GM18499 (cell line): ENCODE measurements at regions not wholly inside any gene's neighbourhood (a gene's known extent, or its start where the extent isn't known, plus 50 kb on each side); places are given as distances from the start of the nearest gene placed in this dataset.
"Not testable (repeated sequence)": the region's sequence is repeated elsewhere in the genome, so short reads cannot be mapped to it uniquely, and the experiment has no call there.

Source experiments
- ATAC-seq: cut with Tn5 transposase; IDR thresholded peaks from one replicate; pipeline ENCODE4 v1.9.1; 2021; ENCODE audit warnings: moderate number of reproducible peaks; ENCODE audit not compliant: insufficient read depth, unreplicated experiment

GRCh38 chr4:66522244-66522643 is 852.0 kb upstream of the EPHA5 start:
- no peak for ATAC-seq

GRCh38 chr4:66516940-66517339 is 846.7 kb upstream of the EPHA5 start:
- no peak for ATAC-seq

- no peak for ATAC-seq
Observed at GRCh38 chr4:66506985-66507384, 836.7 kb upstream of the EPHA5 start.

GRCh38 chr4:66501997-66502396 is 831.7 kb upstream of the EPHA5 start:
- no peak for ATAC-seq

- ATAC-seq: no peak
Observed at GRCh38 chr4:66490729-66491128, 820.4 kb upstream of the EPHA5 start.

- no peak for ATAC-seq
Observed at GRCh38 chr4:66489783-66490452, 819.6 kb upstream of the EPHA5 start.

- ATAC-seq: no peak
Observed at GRCh38 chr4:66489370-66489769, 819.1 kb upstream of the EPHA5 start.

GRCh38 chr4:66486068-66486467 is 815.8 kb upstream of the EPHA5 start:
- ATAC-seq: no peak

- ATAC-seq: no peak
Observed at GRCh38 chr4:66482186-66482585, 811.9 kb upstream of the EPHA5 start.

GRCh38 chr4:66475596-66475995 is 805.3 kb upstream of the EPHA5 start:
- ATAC-seq: no peak

- no peak for ATAC-seq
Observed at GRCh38 chr4:66465111-66465510, 794.8 kb upstream of the EPHA5 start.

- ATAC-seq: not testable (repeated sequence)
Observed at GRCh38 chr4:66462890-66463289, 792.6 kb upstream of the EPHA5 start.

- ATAC-seq: no peak
Observed at GRCh38 chr4:66451741-66452140, 781.5 kb upstream of the EPHA5 start.

- no peak for ATAC-seq
Observed at GRCh38 chr4:66443008-66443407, 772.7 kb upstream of the EPHA5 start.

GRCh38 chr4:66439508-66439907 is 769.2 kb upstream of the EPHA5 start:
- ATAC-seq: no peak

- ATAC-seq: no peak
Observed at GRCh38 chr4:66433706-66434105, 763.4 kb upstream of the EPHA5 start.

- ATAC-seq: no peak
Observed at GRCh38 chr4:66430856-66431255, 760.6 kb upstream of the EPHA5 start.

- ATAC-seq: no peak
Observed at GRCh38 chr4:66429276-66429675, 759.0 kb upstream of the EPHA5 start.

GRCh38 chr4:66416425-66416824 is 746.1 kb upstream of the EPHA5 start:
- no peak for ATAC-seq

- no peak for ATAC-seq
Observed at GRCh38 chr4:66404141-66404540, 733.9 kb upstream of the EPHA5 start.

- no peak for ATAC-seq
Observed at GRCh38 chr4:66376921-66377320, 706.6 kb upstream of the EPHA5 start.

GRCh38 chr4:66376396-66376795 is 706.1 kb upstream of the EPHA5 start:
- ATAC-seq: no peak

- no peak for ATAC-seq
Observed at GRCh38 chr4:66373268-66373667, 703.0 kb upstream of the EPHA5 start.
